Kidney tubule cell (primary cell): ENCODE measurements at regions not wholly inside any gene's neighbourhood (a gene's known extent, or its start where the extent isn't known, plus 50 kb on each side); places are given as distances from the start of the nearest gene placed in this dataset.
A peak's percentile ranks its signal among the peaks of the same experiment; 100 is the strongest.

Source experiments
- DNase-seq: peaks from one replicate; pipeline ENCODE4 v3.0.0-alpha.2; 2018; ENCODE audit warnings: low spot score

DNA sequence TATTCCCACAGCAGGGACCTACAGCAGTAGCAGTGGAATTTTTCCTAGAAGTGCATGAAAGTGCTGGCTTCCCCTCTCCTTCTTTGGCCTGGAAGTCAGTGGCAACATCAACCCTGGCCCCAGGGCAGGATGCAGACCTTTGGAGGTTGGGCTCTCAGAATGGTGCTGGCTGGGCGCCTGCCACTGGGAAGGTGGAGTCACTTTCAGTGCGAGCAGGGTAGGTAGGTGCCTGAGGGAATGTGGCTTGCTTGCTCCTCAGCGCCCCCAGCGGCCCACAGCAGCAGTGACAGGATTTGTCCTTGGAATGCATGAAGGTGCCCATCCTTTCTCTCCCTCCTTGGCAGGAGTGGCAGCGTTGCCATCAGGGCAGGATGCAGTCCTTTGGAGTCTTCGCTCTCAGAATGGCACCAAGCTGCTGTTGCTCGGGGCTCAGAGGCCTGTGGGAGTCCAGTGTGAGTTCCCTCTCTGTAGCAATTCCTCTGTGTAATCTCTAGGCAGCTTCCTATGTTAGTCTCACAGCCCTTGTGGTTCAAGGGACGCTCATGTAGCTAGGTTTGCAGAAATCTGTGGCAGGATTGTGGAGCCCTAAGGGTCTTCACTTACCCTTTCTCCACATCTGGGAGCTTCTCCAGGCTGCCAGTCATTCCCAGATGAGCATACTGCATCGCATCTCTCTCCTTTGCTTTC is 354.4 kb upstream of the DACH1 start:
- peak; percentile 68 for DNase-seq

GRCh38 chr13:72218966-72219365 is 352.0 kb upstream of the DACH1 start:
- DNase-seq, result no peak

DNA sequence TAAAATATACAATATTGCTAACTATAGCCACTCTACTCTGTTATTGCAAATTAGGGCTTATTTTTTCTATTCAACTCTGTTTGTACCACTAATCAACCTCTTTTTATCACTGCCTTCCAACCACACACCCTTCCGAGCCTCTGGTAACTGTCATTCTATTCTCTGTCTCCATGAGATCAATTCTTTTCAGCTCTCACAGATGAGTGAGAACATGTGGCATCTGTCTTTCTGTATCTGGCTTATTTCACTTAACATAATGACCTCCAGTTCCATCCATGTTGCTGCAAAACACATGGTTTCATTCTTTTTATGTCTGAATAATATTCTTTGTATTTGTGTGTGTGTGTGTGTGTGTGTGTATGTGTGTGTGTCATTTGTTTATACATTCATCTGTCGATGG is 350.1 kb upstream of the DACH1 start:
- DNase-seq, result no peak

DNA sequence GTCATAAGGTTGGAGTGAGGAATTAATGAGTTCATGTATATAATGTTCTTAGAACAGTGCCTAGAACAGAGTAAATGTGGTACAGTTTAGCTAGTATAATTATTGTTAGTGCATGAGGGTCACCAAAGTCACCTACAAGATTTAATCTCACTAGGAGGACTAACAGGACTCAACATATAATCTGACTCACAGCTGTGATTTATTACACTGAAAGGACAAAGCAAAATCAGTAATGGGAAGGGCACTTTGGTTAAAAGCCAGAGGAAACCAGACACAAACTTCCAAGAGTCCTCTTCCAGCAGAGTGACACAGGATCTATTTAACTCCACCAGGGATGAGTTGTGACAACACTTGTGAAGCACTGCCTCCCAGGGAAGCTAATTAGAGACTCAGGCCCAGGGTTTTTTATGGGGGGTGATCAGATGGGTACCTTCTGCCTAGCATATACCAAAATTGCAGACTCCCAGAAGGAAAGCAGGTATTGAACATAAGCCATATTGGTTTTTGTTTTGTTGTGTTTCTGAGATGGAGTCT is 341.2 kb upstream of the DACH1 start:
- DNase-seq, result no peak

- peak; percentile 62 for DNase-seq
Observed at GRCh38 chr13:72205773-72206172, 338.8 kb upstream of the DACH1 start.

DNA sequence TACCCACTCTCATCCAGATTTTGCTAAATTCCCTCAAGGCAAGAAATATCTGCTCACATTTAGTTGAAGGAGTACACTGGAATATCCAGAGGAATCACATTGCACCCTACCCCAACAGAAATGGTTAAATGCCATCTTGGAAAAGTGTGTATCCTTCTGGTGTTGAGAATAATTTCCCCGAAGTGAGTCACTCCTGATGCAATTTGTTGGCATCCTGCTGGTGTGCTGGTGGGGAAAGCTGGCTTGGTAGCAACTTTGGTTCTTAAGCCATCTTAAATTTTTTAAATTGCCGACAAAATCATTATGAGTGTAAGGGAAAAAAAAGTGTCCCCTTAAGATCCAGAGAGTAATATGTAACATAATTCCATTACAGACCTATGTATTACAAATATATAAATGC is 337.3 kb upstream of the DACH1 start:
- DNase-seq, result peak; percentile 43

DNA sequence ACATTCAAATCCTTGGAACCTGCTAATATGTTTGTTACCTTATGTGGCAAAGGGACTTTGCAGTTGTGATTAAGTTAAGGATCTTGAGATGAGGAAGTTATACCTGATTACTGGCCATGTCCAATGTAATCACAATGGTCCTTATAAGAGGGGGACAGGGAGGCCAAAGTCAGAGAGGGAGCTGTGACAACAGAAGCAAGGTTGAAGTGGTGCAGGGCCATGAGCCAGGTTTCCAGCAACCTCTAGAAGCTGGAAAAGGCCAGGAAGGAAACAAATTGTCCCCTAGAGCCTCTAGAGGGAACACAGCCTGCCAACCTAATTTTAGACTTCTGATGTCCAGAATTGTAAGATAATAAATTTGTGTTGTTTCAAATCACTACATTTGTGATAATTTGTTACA is 334.7 kb upstream of the DACH1 start:
- no peak for DNase-seq

GRCh38 chr13:72199640-72200039 is 332.6 kb upstream of the DACH1 start:
- no peak for DNase-seq

DNA sequence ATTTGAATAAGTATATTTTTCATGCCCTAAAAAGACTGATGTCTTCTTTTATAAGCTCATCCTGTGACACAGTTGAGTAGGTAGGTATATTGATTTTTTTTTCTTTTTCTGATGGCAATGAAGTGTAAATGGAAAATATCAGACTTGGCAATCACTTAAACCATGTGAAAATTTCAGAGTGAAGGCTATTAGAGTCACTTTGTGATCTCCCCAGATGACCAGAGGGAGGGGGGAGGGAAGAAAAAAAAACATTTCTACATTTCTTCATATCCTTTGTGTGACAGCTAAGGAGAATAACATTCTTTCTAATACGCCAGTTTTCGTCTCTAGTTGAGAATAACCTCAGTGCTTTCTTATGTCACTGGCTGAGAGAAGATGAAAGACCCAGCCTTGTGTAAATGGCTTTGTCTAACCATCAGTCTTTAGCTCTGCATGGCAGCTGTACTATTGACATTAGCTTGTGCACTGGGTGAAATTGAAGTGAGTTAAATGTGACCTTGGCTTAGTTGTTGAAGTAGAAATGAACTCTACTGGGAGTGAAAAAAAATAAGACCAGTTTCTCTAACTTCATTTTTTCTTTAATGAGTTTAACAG is 332.1 kb upstream of the DACH1 start:
- no peak for DNase-seq

- no peak for DNase-seq
Observed at GRCh38 chr13:72198042-72198441, 331.0 kb upstream of the DACH1 start.

GRCh38 chr13:72195044-72195704 is 328.2 kb upstream of the DACH1 start:
- no peak for DNase-seq

DNA sequence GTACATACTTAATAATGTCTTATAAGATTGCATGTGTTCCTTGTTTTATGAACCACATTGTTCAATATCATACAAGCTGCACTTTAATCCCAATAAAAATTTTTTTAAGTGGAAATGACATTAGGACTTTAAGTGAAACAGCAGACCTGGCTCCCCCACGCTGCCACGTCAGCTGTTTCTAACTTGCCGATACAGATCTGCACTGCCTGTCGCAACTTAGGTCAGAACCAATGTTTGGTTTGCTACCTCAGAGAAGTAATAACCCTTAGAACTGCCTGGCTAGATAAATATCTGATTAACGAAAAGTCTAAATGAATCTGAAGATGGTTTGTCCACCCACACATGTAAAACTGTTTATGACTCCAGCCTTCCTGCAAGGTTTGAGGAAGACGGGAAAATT is 327.5 kb upstream of the DACH1 start:
- no peak for DNase-seq

GRCh38 chr13:72186730-72187422 is 319.9 kb upstream of the DACH1 start:
- DNase-seq, result no peak

GRCh38 chr13:72185776-72186175 is 318.8 kb upstream of the DACH1 start:
- no peak for DNase-seq

GRCh38 chr13:72181661-72182060 is 314.7 kb upstream of the DACH1 start:
- no peak for DNase-seq

- peak; percentile 92 for DNase-seq
Observed at GRCh38 chr13:72180253-72180952, 313.4 kb upstream of the DACH1 start.

DNA sequence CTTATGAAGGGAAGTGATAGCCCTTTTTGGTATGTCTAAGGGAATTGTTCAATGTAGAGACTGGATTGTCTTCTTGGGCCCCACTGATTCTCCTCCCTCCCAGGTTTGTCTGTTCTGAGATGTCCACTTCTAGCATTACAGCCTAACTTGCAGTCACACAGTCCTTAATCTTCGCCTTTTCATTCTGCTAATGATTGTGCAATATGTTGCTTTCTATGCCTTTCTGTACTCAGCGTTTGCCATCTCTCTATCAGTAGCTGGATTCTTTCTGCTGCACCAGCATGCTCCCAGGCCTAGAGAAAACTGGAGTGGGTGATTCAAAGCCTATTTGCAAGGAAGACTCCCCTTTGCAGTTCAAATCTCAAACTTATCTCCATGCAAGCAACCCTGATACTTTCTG is 307.5 kb upstream of the DACH1 start:
- no peak for DNase-seq

GRCh38 chr13:72170571-72170970 is 303.6 kb upstream of the DACH1 start:
- no peak for DNase-seq

DNA sequence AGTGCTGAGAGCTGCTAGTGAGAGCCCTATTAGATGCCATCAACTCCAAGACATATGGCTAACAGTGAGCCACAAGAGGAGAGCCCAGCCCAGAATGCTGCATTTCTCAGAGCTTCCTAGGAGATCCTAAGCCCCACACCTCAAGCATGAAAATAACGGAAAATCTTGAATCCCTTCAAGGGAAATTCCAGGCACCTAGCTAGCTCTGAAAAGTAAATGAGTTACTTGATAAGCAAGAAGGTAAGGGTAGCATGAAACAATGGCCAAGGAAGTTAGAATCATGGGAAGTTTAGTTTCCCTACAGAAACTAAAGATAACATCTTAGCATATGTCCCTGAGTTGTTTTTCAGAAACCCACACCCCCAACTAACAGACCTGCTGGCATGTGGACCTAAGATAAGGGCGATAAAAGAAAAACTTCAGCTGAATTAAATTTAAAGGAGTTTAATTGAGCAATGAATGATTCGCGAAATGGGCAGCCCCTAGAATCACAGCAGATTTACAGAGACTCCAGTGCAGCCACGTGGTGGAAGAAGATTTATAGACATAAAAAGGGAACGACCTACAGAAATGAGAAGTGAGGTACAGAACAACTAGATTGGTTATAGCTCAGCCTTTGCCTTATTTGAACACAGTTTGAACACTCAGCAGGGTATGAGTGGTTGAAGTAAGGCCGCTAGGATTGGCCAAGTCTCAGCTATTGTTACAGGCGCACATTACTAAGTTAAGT is 301.3 kb upstream of the DACH1 start:
- DNase-seq, result peak; percentile 28

DNA sequence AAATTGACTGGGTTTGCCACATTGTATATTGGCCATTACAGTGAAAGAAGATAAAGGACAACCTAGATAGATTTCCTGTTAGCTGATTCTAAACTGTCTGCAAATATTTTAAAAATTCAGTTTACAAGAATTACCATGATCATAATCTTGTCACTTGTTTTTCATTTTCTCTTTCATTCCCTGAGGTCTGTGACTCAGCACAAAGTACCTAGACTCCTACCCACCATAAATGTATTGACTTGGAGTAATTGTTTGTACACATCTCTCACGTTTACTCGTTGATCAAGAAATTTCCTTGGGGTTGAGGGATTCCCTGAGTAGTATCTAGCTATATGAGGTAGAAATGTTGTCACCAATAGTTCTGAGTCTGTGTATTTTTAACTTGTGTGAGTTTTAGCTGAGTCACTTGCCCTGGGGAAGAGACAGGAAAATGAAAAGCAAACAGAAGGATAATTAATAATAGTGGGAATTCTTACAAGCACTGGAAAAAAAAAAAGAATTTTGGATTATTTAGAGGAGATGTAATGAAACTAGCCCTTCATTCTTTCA is 299.2 kb upstream of the DACH1 start:
- peak; percentile 51 for DNase-seq

DNA sequence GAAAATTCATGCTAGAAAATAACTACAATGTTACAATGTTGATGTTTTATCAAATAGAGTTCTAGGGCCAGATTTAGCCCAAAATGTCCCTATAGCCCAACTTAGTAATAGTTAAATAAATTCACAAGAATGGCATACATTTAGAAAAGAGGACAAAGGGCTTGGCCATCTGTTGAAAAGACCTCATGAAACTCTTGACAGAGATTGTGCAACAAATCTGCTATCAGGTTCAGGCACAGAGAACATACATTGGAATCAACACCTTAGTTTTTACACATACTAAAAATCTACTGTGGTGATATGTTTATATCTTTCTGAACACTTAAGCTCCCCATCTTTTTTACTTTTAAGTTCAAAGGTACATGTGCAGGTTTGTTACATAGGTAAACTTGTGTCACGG is 298.3 kb upstream of the DACH1 start:
- DNase-seq, result no peak
